Stimulated activated effector memory CD8-positive, alpha-beta T cell treated with anti-CD3 and anti-CD28 coated beads, Interleukin-12 subunit alpha, Interleukin-12 subunit beta, amount 100 ng/mL, for 72 hours (primary cell): ENCODE measurements at regions not wholly inside any gene's neighbourhood (a gene's known extent, or its start where the extent isn't known, plus 50 kb on each side); places are given as distances from the start of the nearest gene placed in this dataset.

Experiments used
- ATAC-seq: fragments of 150-1000 bp; cut with Tn5 transposase; 2 replicates; pipeline ENCODE4 v1.10.0; 2021
- DNase-seq, 2 donors: peaks; one replicate each; pipeline ENCODE4 v3.0.0; 2021 to 2022; ENCODE audit warnings: low spot score in 2 of 2
- H3K27ac Mint-ChIP-seq: one replicate; pipeline ENCODE4 v1.8.0; 2022; ENCODE audit warnings: mild to moderate bottlenecking, mixed read lengths
- H3K36me3 Mint-ChIP-seq: one replicate; pipeline ENCODE4 v1.8.0; 2022; ENCODE audit warnings: mild to moderate bottlenecking, mixed read lengths
- H3K4me1 Mint-ChIP-seq: one replicate; pipeline ENCODE4 v1.8.0; 2022; ENCODE audit warnings: mixed read lengths
- H3K4me3 Mint-ChIP-seq: one replicate; pipeline ENCODE4 v1.8.0; 2022; ENCODE audit warnings: mild to moderate bottlenecking, mixed read lengths
- H3K9me3 Mint-ChIP-seq: one replicate; pipeline ENCODE4 v1.8.0; 2022; ENCODE audit warnings: mixed read lengths

GRCh38 chr12:58978717-58979116 is 58.4 kb upstream of the LRIG3 start:
- H3K4me3 Mint-ChIP-seq: no peak overlapping the region
- no peaks in the 10 kb centered on the region for H3K36me3 Mint-ChIP-seq
- ATAC-seq (no peak), DNase-seq (no peak)
- H3K4me1 Mint-ChIP-seq: no peaks in the 10 kb centered on the region
- peaks cover 2% of the 10 kb centered on the region for H3K9me3 Mint-ChIP-seq
- no peak overlapping the region for H3K27ac Mint-ChIP-seq

GRCh38 chr12:58977476-58977875 is 57.2 kb upstream of the LRIG3 start:
- H3K4me1 Mint-ChIP-seq: no peaks in the 10 kb centered on the region
- H3K27ac Mint-ChIP-seq: no peak overlapping the region
- DNase-seq (no peak), ATAC-seq (no peak)
- H3K4me3 Mint-ChIP-seq: no peak overlapping the region
- no peaks in the 10 kb centered on the region for H3K36me3 Mint-ChIP-seq
- peaks cover 2% of the 10 kb centered on the region for H3K9me3 Mint-ChIP-seq

- Mint-ChIP-seq H3K36me3 (no peaks in the 10 kb centered on the region), H3K4me1 (no peaks in the 10 kb centered on the region), H3K27ac (no peak overlapping the region), H3K4me3 (no peak overlapping the region), H3K9me3 (peaks cover 2% of the 10 kb centered on the region)
- no peak for DNase-seq
- no peak for ATAC-seq
Observed at GRCh38 chr12:58976146-58976545, 55.8 kb upstream of the LRIG3 start.
